A673 (cell line): ENCODE measurements at regions not wholly inside any gene's neighbourhood (a gene's known extent, or its start where the extent isn't known, plus 50 kb on each side); places are given as distances from the start of the nearest gene placed in this dataset.

Experiments used
- BruUV-seq: library from RNA; stranded (reverse); fragments of 400-500 nt; replicated peaks from 2 replicates; lab custom pipeline; 2021; lab: Mats Ljungman, UMichigan
- CTCF ChIA-PET: fragments of 300-600 bp; sonication (Branson Sonifier 250); formaldehyde crosslinking; loops from one replicate; lab custom pipeline; 2022; ENCODE audit warnings: antibody characterized with exemption; lab: Charles Lee
- POLR2A ChIA-PET: fragments of 300-600 bp; sonication (Branson Sonifier 250); formaldehyde crosslinking; loops from one replicate; lab custom pipeline; 2022; ENCODE audit warnings: antibody characterized with exemption; ENCODE audit not compliant: low non-redundant PET; lab: Charles Lee
- DNase-seq: peaks from one replicate; pipeline ENCODE4 v3.0.0-alpha.2; 2015; ENCODE audit warnings: low spot score
- H3K27ac ChIP-seq: fragments of 200-600 bp; sonication (generic); 2 replicates; pipeline ENCODE4 v1.5.1; 2016; ENCODE audit warnings: mixed run types, low read depth, mild to moderate bottlenecking, mixed read lengths, antibody characterized with exemption, low read length; ENCODE audit not compliant: poor library complexity, severe bottlenecking
- H3K27me3 ChIP-seq: fragments of 200-600 bp; sonication (generic); replicated peaks from 2 replicates; pipeline ENCODE4 v1.6.1; 2017; ENCODE audit warnings: mixed run types, low read depth, mild to moderate bottlenecking, mixed read lengths, antibody characterized with exemption, low read length; ENCODE audit not compliant: insufficient read depth, poor library complexity
- H3K36me3 ChIP-seq: fragments of 200-600 bp; sonication (generic); 2 replicates; pipeline ENCODE4 v1.6.1; 2016; ENCODE audit warnings: mixed run types, mild to moderate bottlenecking, mixed read lengths, antibody characterized with exemption, low read length; ENCODE audit not compliant: insufficient read depth, poor library complexity, severe bottlenecking
- H3K4me1 ChIP-seq: fragments of 200-600 bp; sonication (generic); 2 replicates; pipeline ENCODE4 v1.6.1; 2017; ENCODE audit warnings: mixed run types, mild to moderate bottlenecking, mixed read lengths, antibody characterized with exemption, low read length; ENCODE audit not compliant: insufficient read depth, poor library complexity, severe bottlenecking
- H3K4me3 ChIP-seq: fragments of 200-600 bp; sonication (generic); 2 replicates; pipeline ENCODE4 v1.5.1; 2016; ENCODE audit warnings: low read depth, mixed run types, mild to moderate bottlenecking, mixed read lengths, low read length; ENCODE audit not compliant: poor library complexity, severe bottlenecking
- H3K9me3 ChIP-seq: fragments of 200-600 bp; sonication (generic); 2 replicates; pipeline ENCODE4 v1.6.1; 2016; ENCODE audit warnings: mixed run types, low read depth, mild to moderate bottlenecking, mixed read lengths, antibody characterized with exemption, low read length; ENCODE audit not compliant: poor library complexity, severe bottlenecking
- CTCF ChIP-seq: fragments of 300-800, 200-600 bp; sonication (generic); conservative IDR thresholded peaks from 2 replicates; pipeline ENCODE4 v1.5.1; 2017; ENCODE audit warnings: low read depth, mild to moderate bottlenecking, antibody characterized with exemption, low read length, moderate library complexity, mixed read lengths
- EZH2 ChIP-seq: fragments of 200-600 bp; sonication (generic); IDR thresholded peaks from 2 replicates; pipeline ENCODE4 v1.6.1; 2017; ENCODE audit warnings: borderline replicate concordance, low read depth, mild to moderate bottlenecking, mixed read lengths, antibody characterized with exemption, low read length; ENCODE audit not compliant: poor library complexity, severe bottlenecking
- intact Hi-C: fragments of 100-400 bp; cut with micrococcal nuclease; formaldehyde crosslinking; loops from one replicate; pipeline ENCODE4 v1.10.0; 2022; ENCODE audit not compliant: unreplicated experiment

GRCh38 chr4:23942471-23942870 lies 52.6 kb upstream of the PPARGC1A start:
- POLR2A ChIA-PET = no interaction called here
- no TSS peak for BruUV-seq
- no peak overlapping the region for H3K27ac ChIP-seq
- no peak overlapping the region for H3K4me3 ChIP-seq
- DNase-seq = no peak
- no peaks in the 10 kb centered on the region for H3K9me3 ChIP-seq
- no peaks in the 10 kb centered on the region for H3K4me1 ChIP-seq
- TF ChIP-seq EZH2 = no peak
- no peak for TF ChIP-seq CTCF
- CTCF ChIA-PET = no interaction called here
- no peaks in the 10 kb centered on the region for H3K27me3 ChIP-seq
- intact Hi-C loops = no loop called here
- H3K36me3 ChIP-seq = no peaks in the 10 kb centered on the region
